Suppressor macrophage (primary cell): ENCODE measurements at regions not wholly inside any gene's neighbourhood (a gene's known extent, or its start where the extent isn't known, plus 50 kb on each side); places are given as distances from the start of the nearest gene placed in this dataset.

Experiments
- DNase-seq, 4 experiments: peaks; one replicate each; pipeline ENCODE4 v3.0.0-alpha.2; 2020 to 2022

DNA sequence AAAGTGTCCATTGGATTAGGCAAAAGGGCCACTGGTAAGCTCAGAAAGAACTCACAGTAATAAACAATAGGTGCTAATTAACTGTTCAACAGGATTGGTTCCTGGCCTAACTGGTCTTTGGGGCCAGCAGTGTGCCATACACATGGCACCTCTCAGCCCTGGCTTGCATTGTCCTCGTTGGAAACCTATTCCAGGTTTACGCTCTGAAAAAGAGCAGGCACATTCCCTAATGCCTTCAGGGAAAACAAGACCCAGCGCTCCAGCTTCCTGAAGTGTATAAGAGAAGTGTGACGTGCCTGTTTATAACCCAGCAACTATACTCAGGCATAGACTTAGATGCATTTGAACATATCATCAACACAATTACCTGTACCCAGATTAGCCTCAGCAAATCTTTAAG, 51.9 kb upstream of the RBM47 start:
- no peak for DNase-seq

DNA sequence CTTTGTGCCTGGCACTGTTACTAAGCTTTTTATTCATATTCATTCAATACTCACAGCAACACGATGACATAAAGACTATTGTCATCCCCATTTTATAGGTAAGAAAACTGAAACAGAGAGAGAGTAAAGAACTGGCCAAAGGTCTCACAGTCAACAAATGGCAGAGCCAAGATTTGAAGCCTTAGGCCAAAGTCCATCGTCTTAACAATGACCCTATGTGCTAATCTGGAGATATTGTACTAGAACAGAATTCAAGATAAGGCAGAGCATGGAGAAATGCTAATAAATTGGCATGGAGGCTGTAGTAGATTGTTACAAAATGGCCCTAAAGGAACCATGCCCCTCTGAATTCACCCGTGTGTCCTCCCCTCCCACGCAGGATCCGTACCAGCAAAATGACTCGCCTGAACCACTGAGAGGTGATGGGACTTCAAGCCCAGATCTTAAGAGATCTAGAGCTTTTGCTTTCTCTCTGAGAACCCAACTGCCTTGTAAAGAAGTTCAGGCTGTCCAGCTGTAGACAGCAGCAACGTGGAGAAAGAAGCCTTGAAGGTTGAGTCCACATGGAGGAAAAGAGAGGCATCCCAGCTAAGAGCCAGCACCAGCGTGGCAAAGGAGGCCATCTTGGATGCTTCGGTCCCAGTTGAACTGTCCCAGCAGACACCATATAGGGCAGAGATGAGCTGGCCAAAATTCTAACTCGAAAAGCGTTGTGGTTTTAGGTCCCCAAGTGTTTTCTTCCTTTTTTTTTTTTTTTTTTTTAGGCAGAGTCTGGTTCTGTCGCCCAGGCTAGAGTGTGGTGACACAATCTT, 52.8 kb upstream of the RBM47 start:
- DNase-seq, result peak; percentile 56 to 78 (median 77)

DNA sequence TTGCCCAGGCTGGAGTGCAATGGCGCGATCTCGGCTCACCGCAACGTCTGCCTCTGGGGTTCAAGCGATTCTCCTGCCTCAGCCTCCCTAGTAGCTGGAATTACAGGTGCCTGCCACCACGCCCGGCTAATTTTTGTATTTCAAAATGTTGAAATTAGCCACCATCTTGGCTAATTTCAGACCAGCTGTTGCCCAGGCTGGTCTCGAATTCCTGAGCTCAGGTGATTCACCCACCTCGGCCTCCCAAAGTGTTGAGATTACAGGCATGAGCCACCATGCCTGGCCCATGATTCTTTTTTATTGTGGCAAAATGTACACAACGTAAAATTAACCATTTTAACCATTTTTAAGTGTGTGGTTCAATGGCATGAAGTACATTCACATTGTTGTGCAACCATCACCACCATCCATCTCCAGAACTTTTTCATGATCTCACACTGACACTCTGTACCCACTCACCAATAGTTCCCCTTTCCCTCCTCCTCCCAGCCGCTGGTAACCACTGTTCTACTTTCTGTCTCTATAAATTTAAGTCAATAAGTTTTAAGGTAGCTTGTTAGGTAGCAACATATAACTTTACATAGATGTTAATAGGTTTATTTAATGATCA, 54.0 kb upstream of the RBM47 start:
- DNase-seq, result peak; percentile 62 to 80 (median 75)

DNA sequence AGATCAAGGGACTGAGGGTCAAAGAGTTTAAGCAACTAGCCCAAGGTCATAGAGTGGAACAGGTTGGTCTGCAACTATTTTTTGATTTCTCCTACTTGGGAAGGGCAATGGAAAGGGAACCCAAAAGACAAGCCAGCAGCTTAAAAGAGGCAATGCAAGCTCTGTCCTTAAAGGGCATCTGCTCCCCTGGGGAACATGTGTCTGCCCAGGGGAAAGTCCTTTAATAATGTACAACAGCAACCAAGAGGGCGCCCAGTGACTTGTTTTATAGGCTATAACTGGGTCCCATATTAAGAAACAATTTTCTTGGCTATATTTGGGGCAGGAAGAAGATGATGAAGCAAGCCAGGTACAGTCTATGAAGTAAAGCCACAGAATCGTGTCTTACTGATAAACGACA, 54.7 kb upstream of the RBM47 start:
- peak; percentile 8 to 30 (median 28) for DNase-seq

DNA sequence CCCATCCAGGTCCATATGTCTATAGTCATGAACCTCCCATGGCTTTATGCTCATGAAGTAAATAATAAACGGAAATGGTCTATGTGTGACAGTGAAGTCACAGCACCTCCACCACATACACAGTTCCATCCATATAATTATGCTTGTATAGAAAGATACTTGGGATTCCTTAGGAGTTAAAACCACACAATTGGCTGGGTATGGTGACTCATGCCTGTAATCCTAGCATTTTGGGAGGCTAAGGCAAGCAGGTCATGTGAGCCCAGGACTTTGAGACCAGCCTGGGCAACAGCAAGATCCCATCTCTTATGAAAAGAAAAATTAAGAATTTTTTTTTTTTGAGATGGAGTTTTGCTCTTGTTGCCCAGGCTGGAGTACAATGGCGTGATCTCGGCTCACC, 55.6 kb upstream of the RBM47 start:
- peak in 1 of 4 experiments; percentile 6 for DNase-seq

DNA sequence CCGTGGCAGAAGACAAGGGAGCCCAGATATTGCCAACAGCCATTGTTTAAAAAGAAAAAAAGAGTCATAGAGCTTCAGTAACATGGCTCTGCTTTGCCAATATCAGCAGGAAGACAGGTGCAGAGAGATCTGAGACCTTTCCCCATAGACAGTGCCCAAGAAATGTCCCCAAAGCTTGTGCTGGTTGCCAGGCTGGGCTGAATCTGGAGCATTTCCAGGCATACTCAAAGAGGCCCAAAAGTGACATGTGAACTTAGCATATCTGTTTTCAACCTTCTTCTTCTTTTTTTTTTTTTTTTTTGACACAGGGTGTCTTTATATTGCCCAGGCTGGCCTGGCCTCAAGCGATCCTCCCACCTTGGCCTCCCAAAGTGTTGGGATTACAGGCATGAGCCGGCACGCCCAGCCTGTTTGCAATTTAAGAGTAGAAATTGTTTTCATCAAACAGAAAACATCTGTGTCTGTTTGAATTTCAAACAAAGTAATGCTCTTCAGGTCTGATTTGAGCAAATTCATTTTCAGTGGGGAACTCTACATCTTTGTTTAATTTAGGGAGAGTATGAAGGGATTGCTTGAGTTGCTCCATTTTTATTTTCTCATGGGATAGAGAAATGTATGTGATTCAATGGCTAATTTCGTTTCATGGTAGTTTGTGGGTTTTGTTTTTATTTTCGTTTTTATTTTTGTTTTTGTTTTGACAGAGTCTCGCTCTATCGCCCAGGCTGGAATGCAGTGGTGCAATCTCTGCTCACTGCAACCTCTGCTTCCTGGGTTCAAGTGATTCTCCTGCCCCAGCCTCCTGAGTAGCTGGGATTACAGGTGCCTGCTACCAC, 56.6 kb upstream of the RBM47 start:
- peak in 2 of 4 experiments; percentile 10 to 25 for DNase-seq

DNA sequence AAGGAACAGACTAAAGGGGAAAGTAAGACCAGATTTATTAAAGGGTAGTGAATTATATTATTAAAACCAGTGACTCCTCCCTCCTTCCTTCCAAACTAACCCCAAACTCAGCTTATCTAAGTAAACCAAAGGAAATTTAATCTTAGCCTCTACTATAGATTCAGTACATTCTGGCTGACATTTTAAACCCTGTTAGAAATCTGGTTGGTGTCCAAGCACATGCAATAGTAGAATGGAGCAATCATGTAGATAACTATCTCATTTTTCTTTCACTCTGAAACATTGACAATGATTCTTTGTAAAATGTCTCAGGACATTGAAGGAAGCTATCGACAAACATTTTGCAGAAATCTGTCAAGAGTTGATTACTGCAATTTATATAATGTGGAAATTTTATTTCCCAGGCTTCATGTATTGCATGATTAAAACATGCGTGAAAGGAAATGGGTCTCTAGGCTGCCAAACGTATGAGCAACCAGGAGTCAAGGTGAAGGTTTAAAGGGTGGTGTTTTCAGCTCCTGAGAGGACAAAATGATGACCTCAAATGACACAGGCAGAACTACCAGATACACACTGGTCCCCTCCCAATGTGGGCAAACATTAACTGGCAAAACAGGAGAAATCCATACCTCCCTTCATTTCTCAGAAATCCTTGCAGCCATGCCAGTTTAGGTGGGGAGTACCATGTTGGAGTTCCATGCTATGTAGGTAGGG, 58.2 kb upstream of the RBM47 start:
- DNase-seq, result no peak

DNA sequence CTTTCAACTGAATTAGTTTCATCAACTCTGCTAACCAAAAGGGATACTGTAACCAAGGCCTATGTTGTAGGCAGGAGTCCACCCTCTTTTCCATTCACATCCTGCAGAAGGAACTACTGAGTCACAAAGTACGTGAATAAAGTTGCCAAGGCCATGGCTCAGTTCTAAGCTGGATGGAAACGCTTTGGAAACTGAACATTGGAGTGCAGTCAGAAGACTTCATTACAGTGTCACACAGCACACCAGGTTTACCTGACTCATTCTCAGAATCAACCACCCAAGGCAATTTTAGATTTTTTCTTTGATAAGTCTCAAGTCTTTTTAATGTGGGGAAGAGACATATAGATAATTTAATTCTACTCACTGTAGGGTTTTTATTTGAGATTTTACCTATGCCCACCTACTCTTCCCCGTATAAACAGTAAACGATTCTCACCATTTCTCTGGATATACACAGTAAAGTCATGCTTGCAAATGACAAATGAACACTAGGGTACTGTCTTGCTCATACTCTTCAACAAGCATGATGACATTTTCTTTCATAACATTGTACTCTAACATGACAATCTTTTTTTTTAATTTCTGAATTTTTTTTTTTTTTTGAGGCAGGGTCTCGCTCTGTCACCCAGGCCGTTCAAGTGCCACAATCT, 58.9 kb upstream of the RBM47 start:
- DNase-seq, result no peak

DNA sequence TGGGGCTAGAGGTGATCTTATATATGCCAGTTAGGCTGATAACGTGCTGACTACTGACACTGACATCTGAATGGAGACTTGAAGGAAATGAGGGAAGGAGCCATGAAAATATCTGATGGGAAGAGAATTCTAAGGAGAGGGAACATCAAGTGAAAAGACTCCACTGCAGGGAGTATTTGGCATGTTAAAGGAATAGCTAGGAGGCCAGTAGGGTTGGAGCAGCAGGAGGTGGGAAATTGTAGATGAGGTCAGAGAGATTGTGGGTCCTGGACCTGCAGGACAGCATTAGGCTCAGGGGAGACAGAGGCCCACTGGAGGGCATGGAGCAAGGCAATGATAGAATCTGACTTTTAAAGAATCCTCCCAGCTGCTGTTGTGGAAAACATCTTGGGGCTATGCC, 55.8 kb upstream of the NSUN7 start:
- DNase-seq, result no peak

DNA sequence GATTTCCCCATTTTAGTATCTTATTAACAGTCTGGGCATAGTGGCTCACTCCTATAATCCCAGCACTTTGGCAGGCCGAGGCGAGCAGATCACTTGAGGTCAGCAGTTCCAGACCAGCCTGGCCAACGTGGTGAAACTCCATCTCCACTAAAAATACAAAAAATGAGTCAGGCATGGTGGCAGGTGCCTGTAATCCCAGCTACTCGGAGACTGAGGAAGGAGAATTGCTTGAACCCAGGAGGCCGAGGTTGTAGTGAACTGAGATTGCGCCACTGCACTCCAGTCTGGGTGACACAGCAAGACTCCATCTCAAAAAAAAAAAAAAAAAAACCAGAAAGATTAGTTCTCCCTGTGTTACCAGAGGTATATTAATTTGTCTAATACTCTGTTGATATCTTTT, 52.3 kb upstream of the NSUN7 start:
- DNase-seq, result peak in 2 of 4 experiments; percentile 22 to 31

DNA sequence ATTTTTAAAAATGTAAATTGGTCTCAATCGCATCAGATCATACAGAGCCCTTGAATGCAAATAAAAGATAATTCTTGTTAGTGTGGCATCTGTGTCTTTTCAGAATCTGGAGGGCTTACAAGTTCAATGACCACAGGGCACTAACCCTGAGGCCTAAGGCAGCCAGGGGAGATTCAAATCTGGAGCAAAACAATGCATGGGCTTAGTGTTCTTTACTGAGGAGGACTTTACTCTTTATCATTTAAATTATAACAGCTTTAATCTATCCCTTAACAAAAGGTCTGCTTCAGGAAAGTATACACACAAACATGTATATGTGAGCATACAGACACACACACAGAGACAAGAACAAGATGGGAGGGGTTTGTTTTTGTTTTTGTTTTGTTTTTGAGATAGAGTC, 51.0 kb upstream of the NSUN7 start:
- no peak for DNase-seq

DNA sequence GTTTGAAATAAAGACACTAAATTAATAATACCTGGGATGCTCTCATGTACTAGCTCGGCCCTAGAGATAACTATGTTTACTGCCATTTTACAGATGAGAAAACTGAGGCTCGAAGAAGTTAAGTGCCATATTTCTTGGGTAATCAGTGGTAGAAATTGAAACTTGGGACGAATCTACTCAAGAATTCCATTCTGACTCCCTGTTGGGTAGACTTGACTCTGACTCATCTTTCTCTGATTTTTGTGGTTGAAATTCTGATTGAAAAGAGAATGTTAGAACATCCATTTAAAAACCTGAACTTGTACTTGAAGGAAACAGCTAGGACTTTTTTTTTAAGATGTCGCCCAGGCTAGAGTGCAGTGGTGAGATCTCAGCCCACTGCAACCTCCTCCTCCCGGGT, 50.1 kb upstream of the NSUN7 start:
- no peak for DNase-seq
